Heart left ventricle (tissue), 16 donors: ENCODE measurements at regions not wholly inside any gene's neighbourhood (a gene's known extent, or its start where the extent isn't known, plus 50 kb on each side); places are given as distances from the start of the nearest gene placed in this dataset.
"Not testable (repeated sequence)": the region's sequence is repeated elsewhere in the genome, so short reads cannot be mapped to it uniquely, and the experiment has no call there.

Experiments used
- ATAC-seq, 4 donors: fragments of 200-7000 bp; cut with Tn5 transposase; one replicate each; pipeline ENCODE4 v1.9.1; 2020 to 2022; ENCODE audit warnings: moderate library complexity in 4 of 4, mild to moderate bottlenecking in 3 of 4, moderate number of reproducible peaks in 1 of 4
- DNase-seq, 5 donors: peaks; one replicate each; pipeline ENCODE4 v3.0.0-alpha.2; 2020
- H3K27ac ChIP-seq, 12 donors: fragments of 200-600 bp; sonication (generic) in 4 of 12; one replicate each; pipeline versions ENCODE4 v1.5.0 to v1.8.0; 2016 to 2022; ENCODE audit warnings: mild to moderate bottlenecking in 2 of 12
- H3K27me3 ChIP-seq, 9 donors: fragments of 200-600 bp; sonication (generic) in 2 of 9; one replicate each; pipeline versions ENCODE4 v1.5.1 to v1.8.0; 2016 to 2022; ENCODE audit warnings: mild to moderate bottlenecking in 3 of 9
- H3K36me3 ChIP-seq, 9 donors: fragments of 200-600 bp; sonication (generic) in 2 of 9; one replicate each; pipeline versions ENCODE4 v1.5.0 to v1.8.0; 2018 to 2022; ENCODE audit warnings: mild to moderate bottlenecking in 2 of 9
- H3K4me1 ChIP-seq, 12 donors: fragments of 200-600 bp; sonication (generic) in 4 of 12; one replicate each; pipeline versions ENCODE4 v1.5.0 to v1.8.0; 2016 to 2022; ENCODE audit warnings: mild to moderate bottlenecking in 3 of 12
- H3K4me3 ChIP-seq, 12 donors: fragments of 200-600 bp; sonication (generic) in 4 of 12; one replicate each; pipeline versions ENCODE4 v1.5.0 to v1.8.0; 2017 to 2022; ENCODE audit warnings: mild to moderate bottlenecking in 9 of 12, moderate library complexity in 4 of 12
- H3K9me3 ChIP-seq, 12 donors: fragments of 200-600 bp; sonication (generic) in 4 of 12; one replicate each; pipeline versions ENCODE4 v1.5.0 to v1.8.0; 2016 to 2022; ENCODE audit warnings: mild to moderate bottlenecking in 1 of 12
- CTCF ChIP-seq, 12 donors: fragments of 200-600 bp; sonication (generic) in 4 of 12; IDR thresholded peaks; one replicate each; pipeline versions ENCODE4 v1.5.0 to v1.8.0; 2018 to 2022; ENCODE audit warnings: antibody characterized with exemption in 12 of 12, mild to moderate bottlenecking in 5 of 12
- POLR2A ChIP-seq, 2 donors: fragments of 450-650 bp; IDR thresholded peaks; one replicate each; pipeline ENCODE4 v1.6.1; 2017; ENCODE audit warnings: antibody characterized with exemption in 2 of 2, mild to moderate bottlenecking in 2 of 2, moderate library complexity in 2 of 2
- WGBS, 4 donors: extraction: QIAGEN DNeasy Blood & Tissue Kit in 2 of 4; methylation state at CpG; one replicate each; pipeline versions ENCODE4 v1.1.5 to v1.1.7; 2013 to 2018; 5-methylcytosine and 5-hydroxymethylcytosine counted together
- intact Hi-C, 10 donors: fragments of 100-400 bp; cut with DNase I; formaldehyde crosslinking; loops; one replicate each; pipeline versions ENCODE4 v1.11.1 to v1.14.2; 2022
- donor health status: ischemic (EF 13 %, LVEDD 7.1; RV severe dilation, severe dysfunction).
- donor health status: healthy with polysubstance abuse.
- donor health status: DM: no; HTN: yes; CAD: no.
- donor health status: DM: no; HTN: no; CAD: no.
- donor health status: ischemic (EF 25% LVEDD 6.9; RV normal size, moderate dysfunction).
- donor health status: ischemic (EF 25% LVEDD 5.7; RV mildly dilated, moderate dysfunction).
- donor health status: healthy.
- donor health status: DM: yes; HTN: yes; CAD: no.
- donor health status: ischemic (EF 35%, LVEDD 5.7; RV mildly dilated, moderate dysfunction).
- donor health status: nonischemic (EF 11% LVEDD 7.7; RV severe dilation, severe dysfunction).
- donor health status: DM: yes; HTN: yes; CAD: no.
- donor health status: PGD.
- donor health status: ischemic (EF 29% LVEDD 5.4; RV normal size, mild dysfunction).
- donor health status: nonischemic (EF 23%, LVEDD 6.1; RV moderate dilation, normal function).

- intact Hi-C loops = no loop called here
- ATAC-seq (no peak), DNase-seq (no peak)
- Histone ChIP-seq H3K9me3 (no peaks in the 10 kb centered on the region), H3K4me3 (no peak overlapping the region), H3K4me1 (no peaks in the 10 kb centered on the region), H3K27ac (no peak overlapping the region), H3K27me3 (no peaks in the 10 kb centered on the region), H3K36me3 (no peaks in the 10 kb centered on the region)
- 44 to 72% (median 50%) methylated on average over 4 of the region's 4 CpGs for WGBS, 4 donors
- TF ChIP-seq CTCF (IDR thresholded peaks at IDR 0.05) (no peak), POLR2A (IDR thresholded peaks at IDR 0.05) (no peak)
Measured at GRCh38 chr13:100957741-100958140, 283.1 kb upstream of the TMTC4 start.

- Histone ChIP-seq H3K9me3 (no peaks in the 10 kb centered on the region), H3K4me1 (no peaks in the 10 kb centered on the region), H3K36me3 (no peaks in the 10 kb centered on the region), H3K4me3 (no peak overlapping the region), H3K27ac (no peak overlapping the region), H3K27me3 (no peaks in the 10 kb centered on the region)
- intact Hi-C loops = no loop called here
- no peak for ATAC-seq
- 63 to 71% (median 67%) methylated on average over 9 of the region's 9 CpGs for WGBS, 4 donors
- no peak for DNase-seq
- TF ChIP-seq CTCF (IDR thresholded peaks at IDR 0.05) (no peak), POLR2A (IDR thresholded peaks at IDR 0.05) (no peak)
Measured at GRCh38 chr13:100954430-100955305, 280.1 kb upstream of the TMTC4 start.

GRCh38 chr13:100951016-100951415 lies 276.4 kb upstream of the TMTC4 start:
- Histone ChIP-seq H3K27me3 (no peaks in the 10 kb centered on the region), H3K4me3 (no peak overlapping the region), H3K27ac (no peak overlapping the region), H3K4me1 (no peaks in the 10 kb centered on the region), H3K36me3 (no peaks in the 10 kb centered on the region), H3K9me3 (no peaks in the 10 kb centered on the region)
- TF ChIP-seq CTCF (IDR thresholded peaks at IDR 0.05) (no peak), POLR2A (IDR thresholded peaks at IDR 0.05) (no peak)
- intact Hi-C loops = no loop called here
- no peak for ATAC-seq
- no peak for DNase-seq
- WGBS, 4 donors = 81 to 94% (median 87%) methylated on average over 4 of the region's 4 CpGs

- DNase-seq, intact Hi-C loops, ATAC-seq, H3K36me3 ChIP-seq, H3K27ac ChIP-seq, H3K4me1 ChIP-seq, H3K4me3 ChIP-seq, H3K9me3 ChIP-seq, H3K27me3 ChIP-seq: not testable (repeated sequence)
- 82 to 85% (median 82%) methylated on average over 3 of the region's 3 CpGs for WGBS, 4 donors
Measured at GRCh38 chr13:100948937-100949336, 274.3 kb upstream of the TMTC4 start.

- H3K4me3 ChIP-seq = no peak overlapping the region
- intact Hi-C loops = no loop called here
- no peak for ATAC-seq
- H3K9me3 ChIP-seq = no peaks in the 10 kb centered on the region
- TF ChIP-seq CTCF (IDR thresholded peaks at IDR 0.05) = no peak
- TF ChIP-seq POLR2A (IDR thresholded peaks at IDR 0.05) = no peak
- 73 to 84% (median 77%) methylated on average over 4 of the region's 4 CpGs for WGBS, 4 donors
- no peaks in the 10 kb centered on the region for H3K36me3 ChIP-seq
- no peaks in the 10 kb centered on the region for H3K27me3 ChIP-seq
- no peak overlapping the region for H3K27ac ChIP-seq
- no peaks in the 10 kb centered on the region for H3K4me1 ChIP-seq
- DNase-seq = no peak
Measured at GRCh38 chr13:100946588-100946987, 272.0 kb upstream of the TMTC4 start.
